GM18505 (cell line): ENCODE measurements at regions not wholly inside any gene's neighbourhood (a gene's known extent, or its start where the extent isn't known, plus 50 kb on each side); places are given as distances from the start of the nearest gene placed in this dataset.
"Not testable (repeated sequence)": the region's sequence is repeated elsewhere in the genome, so short reads cannot be mapped to it uniquely, and the experiment has no call there.

Experiments
- ATAC-seq: cut with Tn5 transposase; IDR thresholded peaks from one replicate; pipeline ENCODE4 v1.9.1; 2021; ENCODE audit not compliant: unreplicated experiment
- POLR2A ChIP-seq: IDR thresholded peaks from 4 replicates; pipeline ENCODE4 v1.6.1; 2011; ENCODE audit warnings: borderline replicate concordance; ENCODE audit not compliant: insufficient read depth, insufficient read length; ENCODE audit errors: extremely low read depth

GRCh38 chr2:142742371-142743214 is 134.9 kb upstream of the KYNU start:
- ATAC-seq = peak; percentile 22
- TF ChIP-seq POLR2A = no peak

GRCh38 chr2:142741764-142742269 is 135.6 kb upstream of the KYNU start:
- ATAC-seq = peak; percentile 70
- TF ChIP-seq POLR2A = no peak

GRCh38 chr2:142734770-142735169 is 142.7 kb upstream of the KYNU start:
- no peak for TF ChIP-seq POLR2A
- no peak for ATAC-seq

- TF ChIP-seq POLR2A = no peak
- no peak for ATAC-seq
These were observed 143.2 kb upstream of the KYNU start for GRCh38 chr2:142734231-142734630.

- not testable (repeated sequence) for ATAC-seq
These were observed 147.7 kb upstream of the KYNU start for GRCh38 chr2:142729814-142730213.

GRCh38 chr2:142727821-142728478 is 149.5 kb upstream of the KYNU start:
- not testable (repeated sequence) for ATAC-seq

GRCh38 chr2:142725386-142725785 is 152.1 kb upstream of the KYNU start:
- no peak for TF ChIP-seq POLR2A
- ATAC-seq = no peak

GRCh38 chr2:142724713-142725349 is 152.6 kb upstream of the KYNU start:
- ATAC-seq = no peak
- no peak for TF ChIP-seq POLR2A

- ATAC-seq = no peak
- no peak for TF ChIP-seq POLR2A
These were observed 153.3 kb upstream of the KYNU start for GRCh38 chr2:142724186-142724585.

- TF ChIP-seq POLR2A = no peak
- no peak for ATAC-seq
These were observed 154.2 kb upstream of the KYNU start for GRCh38 chr2:142723236-142723635.

GRCh38 chr2:142722569-142722968 is 154.9 kb upstream of the KYNU start:
- ATAC-seq = no peak
- TF ChIP-seq POLR2A = no peak

- no peak for ATAC-seq
These were observed 155.4 kb upstream of the KYNU start for GRCh38 chr2:142722086-142722485.

GRCh38 chr2:142721015-142721414 is 156.4 kb upstream of the KYNU start:
- TF ChIP-seq POLR2A = no peak
- ATAC-seq = no peak

More at GRCh38 chr2:142722086-142722485, 155.4 kb upstream of the KYNU start:
- no peak for TF ChIP-seq POLR2A
